ENCODE measurements at regions not wholly inside any gene's neighbourhood (a gene's known extent, or its start where the extent isn't known, plus 50 kb on each side); places are given as distances from the start of the nearest gene placed in this dataset.

DNA sequence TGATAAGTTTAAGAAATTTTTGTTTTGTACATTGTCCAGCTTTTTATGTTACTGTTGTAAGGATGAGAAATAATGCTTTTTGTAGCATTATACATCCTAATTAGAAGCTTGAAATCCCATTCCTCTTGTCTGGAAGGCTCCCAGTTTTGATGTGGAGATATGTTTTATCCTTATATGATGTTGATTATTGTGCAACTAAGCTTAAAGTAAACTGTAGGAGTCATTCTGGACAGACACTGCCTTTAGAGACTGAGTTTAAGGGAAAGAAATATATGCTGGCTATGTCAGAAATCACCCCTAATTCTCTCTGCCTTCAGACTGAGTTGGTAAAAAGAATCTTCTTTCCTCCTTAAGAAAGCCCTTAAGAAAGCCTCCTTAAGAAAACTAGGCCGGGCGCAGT, 670.4 kb downstream of the ZPLD1 start:
- TF ChIP-seq CTCF (IDR thresholded peaks at IDR 0.05) (no peak), ZFX (IDR thresholded peaks at IDR 0.05; ENCODE audit: borderline replicate concordance) (no peak)

Data from 22Rv1 (cell line).